ENCODE measurements at regions not wholly inside any gene's neighbourhood (a gene's known extent, or its start where the extent isn't known, plus 50 kb on each side); places are given as distances from the start of the nearest gene placed in this dataset.

- FAIRE-seq: no peak
- H2AFZ ChIP-seq (ENCODE audit: control insufficient read depth, low read length): no peak overlapping the region
These were observed 153.8 kb upstream of the SLCO3A1 start for GRCh38 chr15:91699741-91700140.

GRCh38 chr15:91703274-91703673, 150.2 kb upstream of the SLCO3A1 start:
- Histone ChIP-seq H3K4me2 (ENCODE audit: control insufficient read depth, extremely low read depth, insufficient read depth, low read depth, low read length) (no peak overlapping the region), H3K79me2 (ENCODE audit: control insufficient read depth, insufficient read depth, low read length) (no peaks in the 10 kb centered on the region), H4K20me1 (ENCODE audit: control insufficient read depth, extremely low read depth, insufficient read depth, low read length) (no peaks in the 10 kb centered on the region), H3K9ac (ENCODE audit: control insufficient read depth, extremely low read depth, insufficient read depth, low read length) (no peak overlapping the region), H3K36me3 (ENCODE audit: control insufficient read depth in 2 of 2, extremely low read depth in 1 of 2, insufficient read depth in 2 of 2, low read length in 2 of 2) (no peaks in the 10 kb centered on the region), H2AFZ (ENCODE audit: control insufficient read depth, low read length) (no peak overlapping the region), H3K4me3 (ENCODE audit: control insufficient read depth in 2 of 3, extremely low read depth in 1 of 3, insufficient read depth in 2 of 3, low read depth in 1 of 3, low read length in 3 of 3) (no peak overlapping the region), H3K9me1 (ENCODE audit: control insufficient read depth, extremely low read depth, insufficient read depth, low read length) (no peaks in the 10 kb centered on the region), H3K9me3 (ENCODE audit: control insufficient read depth, low read depth, low read length) (no peaks in the 10 kb centered on the region), H3K27ac (ENCODE audit: control insufficient read depth, insufficient read depth, low read length) (no peak overlapping the region), H3K4me1 (ENCODE audit: control insufficient read depth, extremely low read depth, insufficient read depth, low read length) (no peaks in the 10 kb centered on the region), H3K27me3 (ENCODE audit: control insufficient read depth, extremely low read depth, insufficient read depth, low read length) (no peaks in the 10 kb centered on the region)
- dilution Hi-C loops (cut with MboI; ENCODE audit: extremely low pct_ligation_motif_present, low sequenced_read_pairs): no loop called here
- FAIRE-seq: no peak
- no peak for DNase-seq (ENCODE audit: low read depth, low spot score)
- no peak for TF ChIP-seq EZH2 (IDR thresholded peaks at IDR 0.05; ENCODE audit: low read length)
- no peak for TF ChIP-seq CTCF (optimal IDR thresholded peaks at IDR 0.05 in 1 of 3, IDR thresholded peaks at IDR 0.05 in 1 of 3, conservative IDR thresholded peaks at IDR 0.05 in 1 of 3; ENCODE audit: extremely low read depth in 1 of 3, insufficient read depth in 2 of 3, low read length in 3 of 3)

More at GRCh38 chr15:91699741-91700140, 153.8 kb upstream of the SLCO3A1 start:
- no peaks in the 10 kb centered on the region for H3K9me1 ChIP-seq (ENCODE audit: control insufficient read depth, extremely low read depth, insufficient read depth, low read length)
- H3K79me2 ChIP-seq (ENCODE audit: control insufficient read depth, insufficient read depth, low read length): no peaks in the 10 kb centered on the region
- TF ChIP-seq CTCF (optimal IDR thresholded peaks at IDR 0.05 in 1 of 3, IDR thresholded peaks at IDR 0.05 in 1 of 3, conservative IDR thresholded peaks at IDR 0.05 in 1 of 3; ENCODE audit: extremely low read depth in 1 of 3, insufficient read depth in 2 of 3, low read length in 3 of 3) (no peak), EZH2 (IDR thresholded peaks at IDR 0.05; ENCODE audit: low read length) (no peak)
- no peaks in the 10 kb centered on the region for H3K36me3 ChIP-seq (ENCODE audit: control insufficient read depth in 2 of 2, extremely low read depth in 1 of 2, insufficient read depth in 2 of 2, low read length in 2 of 2)
- no peak for DNase-seq (ENCODE audit: low read depth, low spot score)
- dilution Hi-C loops (cut with MboI; ENCODE audit: extremely low pct_ligation_motif_present, low sequenced_read_pairs): no loop called here
- H3K4me2 ChIP-seq (ENCODE audit: control insufficient read depth, extremely low read depth, insufficient read depth, low read depth, low read length): no peak overlapping the region
- no peak overlapping the region for H3K4me3 ChIP-seq (ENCODE audit: control insufficient read depth in 2 of 3, extremely low read depth in 1 of 3, insufficient read depth in 2 of 3, low read depth in 1 of 3, low read length in 3 of 3)
- no peaks in the 10 kb centered on the region for H4K20me1 ChIP-seq (ENCODE audit: control insufficient read depth, extremely low read depth, insufficient read depth, low read length)
- no peaks in the 10 kb centered on the region for H3K9me3 ChIP-seq (ENCODE audit: control insufficient read depth, low read depth, low read length)
- peaks cover 3% of the 10 kb centered on the region for H3K4me1 ChIP-seq (ENCODE audit: control insufficient read depth, extremely low read depth, insufficient read depth, low read length)
- no peaks in the 10 kb centered on the region for H3K27me3 ChIP-seq (ENCODE audit: control insufficient read depth, extremely low read depth, insufficient read depth, low read length)
- no peak overlapping the region for H3K27ac ChIP-seq (ENCODE audit: control insufficient read depth, insufficient read depth, low read length)
- no peak overlapping the region for H3K9ac ChIP-seq (ENCODE audit: control insufficient read depth, extremely low read depth, insufficient read depth, low read length)

Data from keratinocyte (primary cell).